Fibroblast of lung (primary cell): ENCODE measurements at regions not wholly inside any gene's neighbourhood (a gene's known extent, or its start where the extent isn't known, plus 50 kb on each side); places are given as distances from the start of the nearest gene placed in this dataset.

ENCODE experiments used
- DNase-seq, 2 donors: peaks; one replicate each; pipeline versions ENCODE4 v3.0.0 to v3.0.0-alpha.2; 2010; ENCODE audit warnings: low read depth in 2 of 2
- H2AFZ ChIP-seq: 2 replicates; pipeline ENCODE4 v1.5.1; 2012; ENCODE audit warnings: low read length, control low read depth, inconsistent platforms
- H3K27ac ChIP-seq: 2 replicates; pipeline ENCODE4 v1.5.1; 2011; ENCODE audit warnings: low read length, control low read depth; ENCODE audit not compliant: insufficient read depth
- H3K27me3 ChIP-seq: 2 replicates; pipeline ENCODE4 v1.5.1; 2011; ENCODE audit warnings: mild to moderate bottlenecking, low read length; ENCODE audit not compliant: control insufficient read depth, insufficient read depth
- H3K36me3 ChIP-seq: 2 replicates; pipeline ENCODE4 v1.5.1; 2011; ENCODE audit warnings: low read length; ENCODE audit not compliant: control insufficient read depth, insufficient read depth
- H3K4me1 ChIP-seq: 2 replicates; pipeline ENCODE4 v1.5.1; 2011; ENCODE audit warnings: low read length; ENCODE audit not compliant: control insufficient read depth, insufficient read depth; ENCODE audit errors: extremely low read depth
- H3K4me2 ChIP-seq: 2 replicates; pipeline ENCODE4 v1.5.1; 2011; ENCODE audit warnings: low read length, control low read depth; ENCODE audit not compliant: insufficient read depth; ENCODE audit errors: extremely low read depth
- H3K4me3 ChIP-seq, 4 experiments: fragments of 200-600 bp in 1 of 4; sonication (generic) in 1 of 4; replicated peaks in 1 of 4; 2 replicates each; pipeline ENCODE4 v1.5.1; 2011 to 2016; ENCODE audit warnings: low read length in 4 of 4, low read depth in 3 of 4, mild to moderate bottlenecking in 3 of 4, control low read depth in 2 of 4, inconsistent platforms in 1 of 4, mixed read lengths in 1 of 4; ENCODE audit not compliant: insufficient read depth in 1 of 4; ENCODE audit errors: control extremely low read depth in 1 of 4
- H3K79me2 ChIP-seq: 2 replicates; pipeline ENCODE4 v1.5.1; 2012; ENCODE audit warnings: mild to moderate bottlenecking, low read length, inconsistent platforms; ENCODE audit not compliant: control insufficient read depth, insufficient read depth
- H3K9ac ChIP-seq: 2 replicates; pipeline ENCODE4 v1.5.1; 2011; ENCODE audit warnings: mild to moderate bottlenecking, low read length, control low read depth; ENCODE audit not compliant: insufficient read depth
- H3K9me3 ChIP-seq: 2 replicates; pipeline ENCODE4 v1.5.1; 2012; ENCODE audit warnings: low read depth, low read length; ENCODE audit not compliant: control insufficient read depth, insufficient read depth
- H4K20me1 ChIP-seq: 2 replicates; pipeline ENCODE4 v1.5.1; 2011; ENCODE audit warnings: low read length; ENCODE audit not compliant: control insufficient read depth, insufficient read depth; ENCODE audit errors: extremely low read depth
- EZH2 ChIP-seq: IDR thresholded peaks from 2 replicates; pipeline ENCODE4 v1.5.1; 2012; ENCODE audit warnings: low read length, control low read depth, mild to moderate bottlenecking; ENCODE audit errors: missing control alignments
- TF ChIP-seq, protein P1 (sequence below), 2 donors: IDR thresholded peaks in 1 of 2; conservative IDR thresholded peaks in 1 of 2; 1 replicate in 1 of 2; 2 replicates in 1 of 2; pipeline ENCODE4 v1.5.1; 2011 to 2012; ENCODE audit warnings: low read length in 2 of 2, control low read depth in 1 of 2, inconsistent platforms in 1 of 2, low read depth in 1 of 2, mild to moderate bottlenecking in 1 of 2

DNA sequence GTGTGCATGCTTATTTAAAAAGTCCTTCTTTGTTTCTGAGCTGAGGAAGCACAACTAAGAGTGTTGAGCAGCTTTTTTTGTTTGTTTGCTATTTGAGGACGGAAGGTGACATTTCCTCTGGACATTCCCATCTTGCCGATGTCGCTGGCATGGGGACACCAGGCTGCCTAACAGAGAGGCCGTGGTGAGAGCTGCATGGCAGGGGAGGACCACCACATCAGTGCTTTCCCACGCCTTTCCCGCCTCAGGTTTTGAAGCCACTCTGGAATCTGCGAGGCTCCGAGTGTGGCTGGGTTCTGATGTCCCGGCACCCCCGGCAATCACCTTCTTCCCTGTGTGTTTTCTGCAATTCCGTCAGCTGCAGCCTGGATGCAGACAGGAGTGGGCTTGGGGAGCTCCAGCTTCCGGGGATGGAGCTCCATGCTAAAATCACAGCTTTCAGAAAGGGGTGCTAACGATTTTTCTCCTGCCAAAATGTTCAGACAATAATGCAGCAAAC, 259.8 kb upstream of the IRX4 start:
- H3K4me1 ChIP-seq, result no peaks in the 10 kb centered on the region

DNA sequence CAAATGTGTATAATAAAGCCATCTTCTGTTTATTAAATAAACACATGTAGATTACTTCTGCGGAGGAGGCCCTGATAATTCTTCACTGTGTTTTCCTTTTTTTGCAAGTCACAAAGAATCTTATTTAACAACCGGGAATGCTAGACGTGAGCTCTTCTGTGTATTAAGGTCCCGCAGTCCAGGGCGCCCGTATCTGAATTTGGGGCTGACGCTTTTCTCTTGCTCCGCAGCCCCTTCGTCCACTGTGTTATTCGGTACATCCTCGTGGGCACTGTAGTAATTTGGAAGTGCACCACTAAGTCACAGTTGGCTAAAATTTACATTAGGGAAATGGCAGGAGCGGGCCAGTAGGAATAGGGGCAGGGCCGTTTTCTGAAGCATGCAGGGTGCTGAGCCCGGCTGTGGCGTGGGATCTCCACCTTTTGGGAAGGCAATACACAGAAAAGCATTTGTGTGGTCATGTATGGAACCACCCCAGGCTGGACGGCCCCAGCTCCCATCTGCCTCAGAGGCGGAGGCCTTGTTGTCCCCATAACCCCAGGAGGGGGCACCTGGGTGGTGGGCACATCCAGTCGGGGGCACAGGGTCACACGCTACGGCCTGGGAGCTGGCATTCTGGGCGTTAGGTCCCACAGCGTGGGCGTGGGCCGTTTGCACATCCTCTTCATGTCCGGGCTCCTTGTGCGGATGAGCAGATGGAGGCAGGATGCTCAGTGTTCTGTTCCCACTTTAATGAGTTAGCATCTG, 258.7 kb upstream of the IRX4 start:
- no peaks in the 10 kb centered on the region for H3K9me3 ChIP-seq
- TF ChIP-seq, protein P1, sequence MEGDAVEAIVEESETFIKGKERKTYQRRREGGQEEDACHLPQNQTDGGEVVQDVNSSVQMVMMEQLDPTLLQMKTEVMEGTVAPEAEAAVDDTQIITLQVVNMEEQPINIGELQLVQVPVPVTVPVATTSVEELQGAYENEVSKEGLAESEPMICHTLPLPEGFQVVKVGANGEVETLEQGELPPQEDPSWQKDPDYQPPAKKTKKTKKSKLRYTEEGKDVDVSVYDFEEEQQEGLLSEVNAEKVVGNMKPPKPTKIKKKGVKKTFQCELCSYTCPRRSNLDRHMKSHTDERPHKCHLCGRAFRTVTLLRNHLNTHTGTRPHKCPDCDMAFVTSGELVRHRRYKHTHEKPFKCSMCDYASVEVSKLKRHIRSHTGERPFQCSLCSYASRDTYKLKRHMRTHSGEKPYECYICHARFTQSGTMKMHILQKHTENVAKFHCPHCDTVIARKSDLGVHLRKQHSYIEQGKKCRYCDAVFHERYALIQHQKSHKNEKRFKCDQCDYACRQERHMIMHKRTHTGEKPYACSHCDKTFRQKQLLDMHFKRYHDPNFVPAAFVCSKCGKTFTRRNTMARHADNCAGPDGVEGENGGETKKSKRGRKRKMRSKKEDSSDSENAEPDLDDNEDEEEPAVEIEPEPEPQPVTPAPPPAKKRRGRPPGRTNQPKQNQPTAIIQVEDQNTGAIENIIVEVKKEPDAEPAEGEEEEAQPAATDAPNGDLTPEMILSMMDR (conservative IDR thresholded peaks at IDR 0.05 in 1 of 2, IDR thresholded peaks at IDR 0.05 in 1 of 2; ENCODE audit: low read depth in 1 of 2, low read length in 2 of 2), result no peak
- TF ChIP-seq EZH2, result no peak

More for the DNA sequence above, 259.8 kb upstream of the IRX4 start:
- DNase-seq, result no peak
- H3K4me2 ChIP-seq, result no peak overlapping the region
- no peaks in the 10 kb centered on the region for H3K9me3 ChIP-seq
- no peak overlapping the region for H3K4me3 ChIP-seq
- no peaks in the 10 kb centered on the region for H3K36me3 ChIP-seq
- H3K9ac ChIP-seq, result no peak overlapping the region
- no peak overlapping the region for H3K27ac ChIP-seq
- H3K79me2 ChIP-seq, result no peaks in the 10 kb centered on the region
- no peaks in the 10 kb centered on the region for H3K27me3 ChIP-seq
- TF ChIP-seq, protein P1 (conservative IDR thresholded peaks at IDR 0.05 in 1 of 2, IDR thresholded peaks at IDR 0.05 in 1 of 2; ENCODE audit: low read depth in 1 of 2, low read length in 2 of 2), result no peak
- no peak for TF ChIP-seq EZH2
- no peak overlapping the region for H2AFZ ChIP-seq
- H4K20me1 ChIP-seq, result no peaks in the 10 kb centered on the region

DNA sequence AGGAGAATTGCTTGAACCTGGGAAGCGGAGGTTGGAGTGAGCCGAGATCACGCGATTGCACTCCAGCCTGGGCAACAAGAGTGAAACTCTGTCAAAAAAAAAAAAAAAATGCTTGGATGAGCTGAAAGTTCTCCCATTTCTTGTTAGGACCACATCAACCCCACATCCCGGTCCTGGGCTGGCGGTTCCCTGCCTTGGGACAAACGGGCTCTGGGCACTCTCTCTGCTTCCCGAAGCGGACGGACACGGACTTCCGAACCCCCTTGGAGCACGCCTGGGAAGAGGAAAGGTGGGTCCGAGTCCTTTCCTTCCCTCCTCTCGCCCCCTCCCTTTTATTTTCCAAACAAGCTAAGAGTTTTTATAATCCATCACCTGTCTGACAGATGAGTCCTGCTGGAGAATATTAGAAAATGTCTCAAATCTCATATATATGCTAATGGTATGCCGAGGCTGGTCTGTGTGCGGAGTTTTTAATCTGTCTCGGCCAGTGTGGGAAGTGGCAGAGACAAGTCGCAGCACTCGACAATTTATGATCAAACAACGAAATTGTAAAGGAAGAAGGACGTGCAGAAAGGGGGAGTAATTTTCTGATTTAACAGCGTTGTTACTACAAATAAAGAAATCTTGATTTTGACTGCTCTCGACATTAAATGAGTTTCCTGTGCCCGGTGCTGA, 257.9 kb upstream of the IRX4 start:
- no peak overlapping the region for H3K27ac ChIP-seq
- no peaks in the 10 kb centered on the region for H3K9me3 ChIP-seq
- no peaks in the 10 kb centered on the region for H3K27me3 ChIP-seq
- no peak overlapping the region for H3K4me3 ChIP-seq
- TF ChIP-seq, protein P1 (conservative IDR thresholded peaks at IDR 0.05 in 1 of 2, IDR thresholded peaks at IDR 0.05 in 1 of 2; ENCODE audit: low read depth in 1 of 2, low read length in 2 of 2), result no peak
- TF ChIP-seq EZH2, result no peak
- no peaks in the 10 kb centered on the region for H3K79me2 ChIP-seq
- no peaks in the 10 kb centered on the region for H3K36me3 ChIP-seq
- no peak overlapping the region for H2AFZ ChIP-seq
- no peaks in the 10 kb centered on the region for H4K20me1 ChIP-seq
- DNase-seq, result no peak
- H3K9ac ChIP-seq, result no peak overlapping the region
- no peaks in the 10 kb centered on the region for H3K4me1 ChIP-seq
- no peak overlapping the region for H3K4me2 ChIP-seq

More for the DNA sequence above, 258.7 kb upstream of the IRX4 start:
- H3K4me2 ChIP-seq, result no peak overlapping the region
- H3K27ac ChIP-seq, result no peak overlapping the region
- DNase-seq, result no peak
- H4K20me1 ChIP-seq, result no peaks in the 10 kb centered on the region
- no peaks in the 10 kb centered on the region for H3K4me1 ChIP-seq
- no peaks in the 10 kb centered on the region for H3K36me3 ChIP-seq
- H2AFZ ChIP-seq, result no peak overlapping the region
- H3K27me3 ChIP-seq, result no peaks in the 10 kb centered on the region
- no peak overlapping the region for H3K9ac ChIP-seq
- H3K79me2 ChIP-seq, result no peaks in the 10 kb centered on the region
- H3K4me3 ChIP-seq, result no peak overlapping the region
